GM10248 (cell line): ENCODE measurements at regions not wholly inside any gene's neighbourhood (a gene's known extent, or its start where the extent isn't known, plus 50 kb on each side); places are given as distances from the start of the nearest gene placed in this dataset.
"Not testable (repeated sequence)": the region's sequence is repeated elsewhere in the genome, so short reads cannot be mapped to it uniquely, and the experiment has no call there.

Experiments
- CTCF ChIA-PET: fragments of 300-600 bp; sonication (Branson Sonifier 250); formaldehyde crosslinking; extraction: SDS; loops from one replicate; lab custom pipeline; 2021; ENCODE audit warnings: antibody characterized with exemption; lab: Yijun Ruan, JAX
- POLR2A ChIA-PET: fragments of 350-650 bp; sonication (Branson Sonifier 250); formaldehyde crosslinking; extraction: SDS; loops from one replicate; lab custom pipeline; 2020; ENCODE audit warnings: antibody characterized with exemption; lab: Yijun Ruan, JAX
- DNase-seq: peaks from one replicate; pipeline ENCODE4 v3.0.0; 2012; ENCODE audit errors: extremely low spot score
- TF ChIP-seq, protein P1 (sequence below): IDR thresholded peaks from 2 replicates; pipeline ENCODE4 v1.5.1; 2012; ENCODE audit warnings: mild to moderate bottlenecking, low read depth; ENCODE audit errors: extremely low read depth, missing control alignments, control extremely low read depth

DNA sequence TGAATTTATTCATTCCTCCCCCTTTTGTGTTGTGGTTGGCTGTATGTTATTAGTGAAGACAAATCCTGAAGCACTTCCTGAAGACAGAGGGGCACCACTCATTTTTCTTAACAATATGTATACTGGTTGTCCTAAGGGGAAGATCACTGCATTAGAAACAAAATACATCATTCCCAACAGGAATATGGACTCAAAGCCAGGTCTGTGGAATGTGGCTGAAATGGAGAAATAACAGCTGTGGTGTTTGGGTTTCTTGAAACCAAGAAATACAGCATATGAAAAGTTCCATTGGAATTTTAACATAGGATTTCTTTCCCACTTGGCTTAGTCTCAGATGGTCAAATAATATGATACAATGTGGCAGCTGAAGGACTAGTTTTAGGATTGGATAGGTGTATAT, 267.6 kb downstream of the KCNE4 start:
- no peak for DNase-seq
- POLR2A ChIA-PET: no interaction called here
- CTCF ChIA-PET: no interaction called here
- TF ChIP-seq, protein P1, sequence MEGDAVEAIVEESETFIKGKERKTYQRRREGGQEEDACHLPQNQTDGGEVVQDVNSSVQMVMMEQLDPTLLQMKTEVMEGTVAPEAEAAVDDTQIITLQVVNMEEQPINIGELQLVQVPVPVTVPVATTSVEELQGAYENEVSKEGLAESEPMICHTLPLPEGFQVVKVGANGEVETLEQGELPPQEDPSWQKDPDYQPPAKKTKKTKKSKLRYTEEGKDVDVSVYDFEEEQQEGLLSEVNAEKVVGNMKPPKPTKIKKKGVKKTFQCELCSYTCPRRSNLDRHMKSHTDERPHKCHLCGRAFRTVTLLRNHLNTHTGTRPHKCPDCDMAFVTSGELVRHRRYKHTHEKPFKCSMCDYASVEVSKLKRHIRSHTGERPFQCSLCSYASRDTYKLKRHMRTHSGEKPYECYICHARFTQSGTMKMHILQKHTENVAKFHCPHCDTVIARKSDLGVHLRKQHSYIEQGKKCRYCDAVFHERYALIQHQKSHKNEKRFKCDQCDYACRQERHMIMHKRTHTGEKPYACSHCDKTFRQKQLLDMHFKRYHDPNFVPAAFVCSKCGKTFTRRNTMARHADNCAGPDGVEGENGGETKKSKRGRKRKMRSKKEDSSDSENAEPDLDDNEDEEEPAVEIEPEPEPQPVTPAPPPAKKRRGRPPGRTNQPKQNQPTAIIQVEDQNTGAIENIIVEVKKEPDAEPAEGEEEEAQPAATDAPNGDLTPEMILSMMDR: no peak

DNA sequence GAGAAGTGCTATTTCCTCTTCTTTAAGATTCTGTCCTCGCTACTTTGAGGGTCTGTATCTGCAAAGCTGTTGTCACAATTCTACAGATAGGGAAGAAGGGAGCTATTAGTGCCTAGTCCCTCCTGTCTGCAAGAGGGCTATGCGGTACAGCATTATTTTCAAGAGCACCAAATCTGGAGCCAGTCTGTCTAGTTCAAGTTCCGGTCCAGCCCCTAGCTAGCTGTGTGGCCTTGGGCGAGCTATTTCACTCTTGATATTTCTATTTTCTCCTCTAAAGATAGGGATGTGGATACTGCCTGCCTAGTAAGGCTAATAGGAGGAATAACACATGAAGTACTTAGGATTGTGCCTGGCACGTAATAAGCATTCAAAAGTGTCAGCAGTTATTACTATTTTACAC, 272.4 kb downstream of the KCNE4 start:
- no peak for DNase-seq
- TF ChIP-seq, protein P1: no peak
- ChIA-PET CTCF (interaction anchor here (1.6 kb wide), 1 partner anchor 40 kb away, joined by 3 read pairs; no protein-coding TSS in a partner anchor), POLR2A (no interaction called here)

DNA sequence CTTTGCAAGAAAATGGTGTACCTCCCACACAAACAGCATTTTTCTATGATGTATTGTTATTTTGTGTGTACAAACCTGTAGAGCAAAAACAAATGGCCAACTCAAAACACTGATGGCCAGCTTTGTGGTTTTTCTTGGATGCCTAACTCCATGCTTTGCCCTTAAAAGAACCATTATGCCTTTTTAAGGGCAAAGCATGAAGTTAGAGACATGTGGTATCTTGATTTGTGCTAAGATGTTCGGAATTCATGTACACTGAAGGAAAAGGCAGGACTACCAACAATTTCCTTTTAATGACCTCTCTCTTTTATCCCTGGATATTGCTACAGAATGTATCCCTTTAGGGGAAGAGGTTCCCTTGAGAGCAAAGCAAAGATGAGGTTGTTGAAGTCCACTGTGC, 273.6 kb downstream of the SCG2 start:
- TF ChIP-seq, protein P1: no peak
- CTCF ChIA-PET: no interaction called here
- POLR2A ChIA-PET: no interaction called here
- no peak for DNase-seq

DNA sequence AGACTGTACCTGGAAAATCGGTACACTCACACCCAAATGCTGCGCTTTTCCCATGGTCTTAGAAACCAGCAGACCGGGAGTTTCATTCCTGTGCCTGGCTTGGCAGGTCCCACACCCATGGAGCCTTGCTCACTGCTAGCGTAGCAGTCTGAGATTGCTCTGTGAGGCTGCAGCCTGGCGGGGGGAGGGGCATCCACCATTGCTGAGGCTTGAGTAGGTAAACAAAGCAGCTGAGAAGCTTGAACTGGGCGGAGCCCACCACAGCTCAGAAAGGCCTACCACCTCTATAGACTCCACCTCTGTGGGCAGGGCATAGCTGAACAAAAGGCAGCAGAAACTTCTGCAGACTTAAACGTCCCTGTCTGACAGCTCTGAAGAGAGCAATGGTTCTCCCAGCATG, 271.4 kb downstream of the SCG2 start:
- POLR2A ChIA-PET, DNase-seq, CTCF ChIA-PET: not testable (repeated sequence)

DNA sequence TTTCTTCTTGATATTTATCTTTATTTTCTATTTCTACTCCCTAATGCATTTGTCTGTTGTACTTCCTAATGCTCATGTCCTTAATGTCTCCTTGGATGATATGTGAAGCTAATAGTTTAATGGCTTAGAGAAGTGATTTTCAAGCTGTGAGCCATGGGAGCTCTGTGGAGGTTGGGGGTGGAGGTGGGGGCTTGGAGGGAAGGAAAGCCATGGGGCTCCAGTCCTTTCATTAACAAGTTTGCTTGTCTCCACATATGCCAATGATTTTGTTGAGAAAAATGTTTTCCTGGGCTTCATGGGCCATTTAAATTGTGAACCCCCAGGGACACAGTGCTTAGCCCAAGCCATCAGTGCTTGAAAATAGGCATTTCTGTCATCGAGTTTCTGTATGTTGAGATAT, 264.1 kb downstream of the SCG2 start:
- TF ChIP-seq, protein P1: no peak
- DNase-seq: no peak
- ChIA-PET POLR2A (no interaction called here), CTCF (interaction anchor here (0.9 kb wide), 1 partner anchor 20 kb away, joined by 3 read pairs; no protein-coding TSS in a partner anchor)

DNA sequence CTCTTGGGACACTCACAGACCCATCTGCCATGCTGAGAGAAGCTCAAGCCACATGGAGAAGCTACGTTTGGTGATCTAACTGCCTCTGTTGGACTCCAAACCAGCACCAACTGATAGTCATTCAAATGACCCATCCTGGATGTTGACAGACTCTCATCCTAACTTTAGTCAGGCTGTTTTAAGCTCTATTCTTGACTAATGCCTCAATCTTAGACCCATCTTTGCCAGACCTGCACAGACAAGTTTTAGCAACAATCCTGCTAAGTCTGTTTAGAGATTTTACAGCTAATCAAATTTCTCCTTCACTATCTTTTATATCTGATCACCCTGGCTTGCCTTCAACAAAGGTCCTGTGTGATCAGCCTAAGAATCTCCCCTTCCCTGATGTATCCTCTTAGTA, 245.1 kb downstream of the SCG2 start:
- POLR2A ChIA-PET: no interaction called here
- TF ChIP-seq, protein P1: no peak
- CTCF ChIA-PET: interaction anchor here (1.4 to 2.1 kb wide), 3 partner anchors 10 to 19 kb away, joined by 3 to 4 read pairs (median 3); no protein-coding TSS in a partner anchor
- no peak for DNase-seq

DNA sequence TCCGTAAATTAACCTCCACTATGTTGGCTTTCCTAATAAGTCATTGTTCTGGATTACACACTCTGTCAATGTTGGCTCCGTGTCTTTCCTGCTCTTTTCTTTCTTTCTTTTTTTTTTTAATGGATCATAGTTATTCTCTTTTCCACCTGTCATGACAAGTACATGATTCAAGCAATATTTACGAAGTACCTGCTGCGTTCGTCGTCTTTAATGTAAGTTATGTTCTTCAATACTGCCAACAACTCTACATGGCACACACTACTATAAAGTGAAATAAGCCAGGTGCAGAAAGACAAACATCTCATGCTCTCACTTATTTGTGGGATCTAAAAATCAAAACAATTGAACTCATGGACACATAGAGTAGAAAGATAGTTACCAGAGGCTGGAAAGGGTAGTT, 239.1 kb downstream of the SCG2 start:
- CTCF ChIA-PET: no interaction called here
- TF ChIP-seq, protein P1: no peak
- DNase-seq: no peak
- POLR2A ChIA-PET: no interaction called here
